Activated effector memory CD4-positive, alpha-beta T cell treated with Interleukin-2 at 50 U/mL for 16 hours (primary cell): ENCODE measurements at regions not wholly inside any gene's neighbourhood (a gene's known extent, or its start where the extent isn't known, plus 50 kb on each side); places are given as distances from the start of the nearest gene placed in this dataset.

ENCODE experiments used
- DNase-seq: peaks from one replicate; pipeline ENCODE4 v3.0.0-alpha.2; 2020

- DNase-seq = no peak
These were observed 572.9 kb upstream of the NOX3 start for GRCh38 chr6:156028335-156029131.

GRCh38 chr6:156027248-156027626 is 571.6 kb upstream of the NOX3 start:
- no peak for DNase-seq

GRCh38 chr6:156026486-156027247 is 571.0 kb upstream of the NOX3 start:
- DNase-seq = no peak

GRCh38 chr6:156024339-156024738 is 568.7 kb upstream of the NOX3 start:
- DNase-seq = no peak

- DNase-seq = no peak
These were observed 566.2 kb upstream of the NOX3 start for GRCh38 chr6:156021746-156022396.

GRCh38 chr6:156017838-156018237 is 562.2 kb upstream of the NOX3 start:
- DNase-seq = no peak

GRCh38 chr6:156016186-156016976 is 560.7 kb upstream of the NOX3 start:
- no peak for DNase-seq

GRCh38 chr6:156013155-156013554 is 557.5 kb upstream of the NOX3 start:
- DNase-seq = no peak

GRCh38 chr6:156009656-156010055 is 554.0 kb upstream of the NOX3 start:
- DNase-seq = no peak

- no peak for DNase-seq
These were observed 549.2 kb upstream of the NOX3 start for GRCh38 chr6:156004796-156005195.

- DNase-seq = no peak
These were observed 540.5 kb upstream of the NOX3 start for GRCh38 chr6:155996151-155996550.

- DNase-seq = no peak
These were observed 539.6 kb upstream of the NOX3 start for GRCh38 chr6:155995281-155995680.

GRCh38 chr6:155994086-155994485 is 538.4 kb upstream of the NOX3 start:
- no peak for DNase-seq

GRCh38 chr6:155993240-155993639 is 537.6 kb upstream of the NOX3 start:
- DNase-seq = no peak

- DNase-seq = no peak
These were observed 530.1 kb upstream of the NOX3 start for GRCh38 chr6:155985660-155986138.

- DNase-seq = no peak
These were observed 525.1 kb upstream of the NOX3 start for GRCh38 chr6:155980768-155981079.

- DNase-seq = no peak
These were observed 524.6 kb upstream of the NOX3 start for GRCh38 chr6:155980014-155980767.

GRCh38 chr6:155975506-155975905 is 519.9 kb upstream of the NOX3 start:
- no peak for DNase-seq

GRCh38 chr6:155974811-155975323 is 519.2 kb upstream of the NOX3 start:
- DNase-seq = no peak

- no peak for DNase-seq
These were observed 518.7 kb upstream of the NOX3 start for GRCh38 chr6:155974359-155974758.

GRCh38 chr6:155970876-155971708 is 515.5 kb upstream of the NOX3 start:
- DNase-seq = no peak
